ENCODE measurements at regions not wholly inside any gene's neighbourhood (a gene's known extent, or its start where the extent isn't known, plus 50 kb on each side); places are given as distances from the start of the nearest gene placed in this dataset.
"Not testable (repeated sequence)": the region's sequence is repeated elsewhere in the genome, so short reads cannot be mapped to it uniquely, and the experiment has no call there.

- no peak for DNase-seq
These were observed 174.6 kb upstream of the IL12B start for GRCh38 chr5:159504857-159505304.

GRCh38 chr5:159507055-159507454 is 176.8 kb upstream of the IL12B start:
- no peak for DNase-seq

GRCh38 chr5:159507661-159508060 is 177.4 kb upstream of the IL12B start:
- no peak for DNase-seq

GRCh38 chr5:159508344-159508743 is 178.1 kb upstream of the IL12B start:
- DNase-seq, result no peak

GRCh38 chr5:159509002-159509660 is 178.8 kb upstream of the IL12B start:
- DNase-seq, result no peak

- DNase-seq, result no peak
These were observed 180.0 kb upstream of the IL12B start for GRCh38 chr5:159510282-159510681.

- DNase-seq, result no peak
These were observed 181.3 kb upstream of the IL12B start for GRCh38 chr5:159511570-159511969.

- no peak for DNase-seq
These were observed 181.8 kb upstream of the IL12B start for GRCh38 chr5:159512064-159512463.

- no peak for DNase-seq
These were observed 184.0 kb upstream of the IL12B start for GRCh38 chr5:159514229-159514810.

- DNase-seq, result peak; percentile 4
These were observed 184.9 kb upstream of the IL12B start for GRCh38 chr5:159515197-159515596.

GRCh38 chr5:159515909-159516415 is 185.7 kb upstream of the IL12B start:
- peak; percentile 26 for DNase-seq

- no peak for DNase-seq
These were observed 188.1 kb upstream of the IL12B start for GRCh38 chr5:159518371-159518770.

- DNase-seq, result no peak
These were observed 189.1 kb upstream of the IL12B start for GRCh38 chr5:159519365-159519764.

GRCh38 chr5:159522841-159523240 is 192.6 kb upstream of the IL12B start:
- DNase-seq, result no peak

- DNase-seq, result not testable (repeated sequence)
These were observed 194.0 kb upstream of the IL12B start for GRCh38 chr5:159524279-159524678.

- DNase-seq, result no peak
These were observed 194.8 kb upstream of the IL12B start for GRCh38 chr5:159525117-159525516.

GRCh38 chr5:159527546-159528254 is 197.4 kb upstream of the IL12B start:
- DNase-seq, result no peak

- no peak for DNase-seq
These were observed 201.3 kb upstream of the IL12B start for GRCh38 chr5:159531554-159532105.

- no peak for DNase-seq
These were observed 202.9 kb upstream of the IL12B start for GRCh38 chr5:159533197-159533596.

- no peak for DNase-seq
These were observed 205.9 kb upstream of the IL12B start for GRCh38 chr5:159536166-159536565.

- DNase-seq, result no peak
These were observed 206.4 kb upstream of the IL12B start for GRCh38 chr5:159536646-159537045.

- no peak for DNase-seq
These were observed 209.4 kb upstream of the IL12B start for GRCh38 chr5:159539678-159540077.

GRCh38 chr5:159543326-159543725 is 213.0 kb upstream of the IL12B start:
- no peak for DNase-seq

- no peak for DNase-seq
These were observed 214.9 kb upstream of the IL12B start for GRCh38 chr5:159545156-159545555.
